Superior temporal gyrus (tissue), 1 donor: ENCODE measurements at regions not wholly inside any gene's neighbourhood (a gene's known extent, or its start where the extent isn't known, plus 50 kb on each side); places are given as distances from the start of the nearest gene placed in this dataset.

Source experiments
- DNase-seq: peaks from one replicate; pipeline ENCODE4 v3.0.0-alpha.2; 2016; ENCODE audit errors: extremely low spot score

GRCh38 chrX:142149919-142150318, 55.2 kb downstream of the MAGEC2 start:
- DNase-seq = no peak

- DNase-seq = no peak
Observed at GRCh38 chrX:142134533-142134932, 70.6 kb downstream of the MAGEC2 start.

- no peak for DNase-seq
Observed at GRCh38 chrX:142096253-142096652, 108.8 kb downstream of the MAGEC2 start.

GRCh38 chrX:142095651-142096245, 109.3 kb downstream of the MAGEC2 start:
- peak; percentile 10 for DNase-seq

- peak; percentile 54 for DNase-seq
Observed at GRCh38 chrX:142089193-142089592, 115.9 kb downstream of the MAGEC2 start.

- DNase-seq = no peak
Observed at GRCh38 chrX:142084611-142085010, 120.5 kb downstream of the MAGEC2 start.

GRCh38 chrX:142076633-142077032, 128.5 kb downstream of the MAGEC2 start:
- DNase-seq = no peak

- no peak for DNase-seq
Observed at GRCh38 chrX:142068365-142068764, 136.7 kb downstream of the MAGEC2 start.

- no peak for DNase-seq
Observed at GRCh38 chrX:142060191-142060590, 144.9 kb downstream of the MAGEC2 start.

- no peak for DNase-seq
Observed at GRCh38 chrX:142054094-142054493, 150.4 kb downstream of the MAGEC1 start.

GRCh38 chrX:142052238-142052637, 148.5 kb downstream of the MAGEC1 start:
- no peak for DNase-seq

GRCh38 chrX:142043196-142043595, 139.5 kb downstream of the MAGEC1 start:
- no peak for DNase-seq

- no peak for DNase-seq
Observed at GRCh38 chrX:142040906-142041305, 137.2 kb downstream of the MAGEC1 start.

- DNase-seq = no peak
Observed at GRCh38 chrX:142036116-142036515, 132.4 kb downstream of the MAGEC1 start.

- DNase-seq = no peak
Observed at GRCh38 chrX:142005532-142005931, 101.8 kb downstream of the MAGEC1 start.

GRCh38 chrX:142002471-142002870, 98.8 kb downstream of the MAGEC1 start:
- no peak for DNase-seq

GRCh38 chrX:142001934-142002333, 98.2 kb downstream of the MAGEC1 start:
- DNase-seq = no peak

- DNase-seq = no peak
Observed at GRCh38 chrX:141989815-141990214, 86.1 kb downstream of the MAGEC1 start.

- DNase-seq = no peak
Observed at GRCh38 chrX:141989134-141989533, 85.4 kb downstream of the MAGEC1 start.

- no peak for DNase-seq
Observed at GRCh38 chrX:141982296-141982695, 78.6 kb downstream of the MAGEC1 start.

- DNase-seq = no peak
Observed at GRCh38 chrX:141975839-141976238, 72.1 kb downstream of the MAGEC1 start.

GRCh38 chrX:141969706-141970105, 66.0 kb downstream of the MAGEC1 start:
- peak; percentile 84 for DNase-seq

GRCh38 chrX:141960578-141960977, 56.9 kb downstream of the MAGEC1 start:
- no peak for DNase-seq
